ENCODE measurements at regions not wholly inside any gene's neighbourhood (a gene's known extent, or its start where the extent isn't known, plus 50 kb on each side); places are given as distances from the start of the nearest gene placed in this dataset.

GRCh38 chr22:27663812-27664211 is 137.7 kb downstream of the MN1 start:
- TF ChIP-seq CTCF (IDR thresholded peaks at IDR 0.05; ENCODE audit: unreplicated experiment): no peak
- Mint-ChIP-seq H3K4me3 (no peak overlapping the region), H3K4me1 (peaks cover 43% of the 10 kb centered on the region), H3K27me3 (ENCODE audit: low read depth) (no peaks in the 10 kb centered on the region), H3K27ac (no peak overlapping the region), H3K36me3 (peaks cover 5% of the 10 kb centered on the region), H3K9me3 (peaks cover 7% of the 10 kb centered on the region)
- no peak for DNase-seq (ENCODE audit: low spot score in 2 of 2, unreplicated experiment in 2 of 2)

- TF ChIP-seq CTCF (IDR thresholded peaks at IDR 0.05; ENCODE audit: unreplicated experiment): no peak
- H3K27me3 Mint-ChIP-seq (ENCODE audit: low read depth): no peaks in the 10 kb centered on the region
- H3K27ac Mint-ChIP-seq: peak overlapping the region; percentile 68
- H3K4me1 Mint-ChIP-seq: peaks cover 64% of the 10 kb centered on the region
- peaks cover 7% of the 10 kb centered on the region for H3K9me3 Mint-ChIP-seq
- peaks cover 5% of the 10 kb centered on the region for H3K36me3 Mint-ChIP-seq
- H3K4me3 Mint-ChIP-seq: no peak overlapping the region
- no peak for DNase-seq (ENCODE audit: low spot score in 2 of 2, unreplicated experiment in 2 of 2)
These were observed 135.1 kb downstream of the MN1 start for GRCh38 chr22:27666272-27666997.

- peaks cover 5% of the 10 kb centered on the region for H3K36me3 Mint-ChIP-seq
- H3K9me3 Mint-ChIP-seq: peaks cover 7% of the 10 kb centered on the region
- no peaks in the 10 kb centered on the region for H3K27me3 Mint-ChIP-seq (ENCODE audit: low read depth)
- no peak for TF ChIP-seq CTCF (IDR thresholded peaks at IDR 0.05; ENCODE audit: unreplicated experiment)
- peaks cover 65% of the 10 kb centered on the region for H3K4me1 Mint-ChIP-seq
- H3K27ac Mint-ChIP-seq: peak overlapping the region; percentile 88
- peak; percentile 44 to 81 for DNase-seq (ENCODE audit: low spot score in 2 of 2, unreplicated experiment in 2 of 2)
- H3K4me3 Mint-ChIP-seq: peak overlapping the region; percentile 13
These were observed 134.3 kb downstream of the MN1 start for GRCh38 chr22:27667121-27667843.

- Mint-ChIP-seq H3K4me3 (no peak overlapping the region), H3K27ac (peak overlapping the region; percentile 67), H3K9me3 (peaks cover 7% of the 10 kb centered on the region), H3K27me3 (ENCODE audit: low read depth) (no peaks in the 10 kb centered on the region), H3K36me3 (peaks cover 5% of the 10 kb centered on the region), H3K4me1 (peaks cover 53% of the 10 kb centered on the region)
- no peak for TF ChIP-seq CTCF (IDR thresholded peaks at IDR 0.05; ENCODE audit: unreplicated experiment)
- DNase-seq (ENCODE audit: low spot score in 2 of 2, unreplicated experiment in 2 of 2): no peak
These were observed 132.4 kb downstream of the MN1 start for GRCh38 chr22:27668828-27669797.

GRCh38 chr22:27669798-27670599 is 131.6 kb downstream of the MN1 start:
- Mint-ChIP-seq H3K4me3 (no peak overlapping the region), H3K4me1 (peaks cover 53% of the 10 kb centered on the region), H3K36me3 (peaks cover 5% of the 10 kb centered on the region), H3K27me3 (ENCODE audit: low read depth) (no peaks in the 10 kb centered on the region), H3K9me3 (peaks cover 7% of the 10 kb centered on the region), H3K27ac (peak overlapping the region; percentile 67)
- no peak for TF ChIP-seq CTCF (IDR thresholded peaks at IDR 0.05; ENCODE audit: unreplicated experiment)
- DNase-seq (ENCODE audit: low spot score in 2 of 2, unreplicated experiment in 2 of 2): no peak
